ENCODE measurements at regions not wholly inside any gene's neighbourhood (a gene's known extent, or its start where the extent isn't known, plus 50 kb on each side); places are given as distances from the start of the nearest gene placed in this dataset.
"Not testable (repeated sequence)": the region's sequence is repeated elsewhere in the genome, so short reads cannot be mapped to it uniquely, and the experiment has no call there.

- WGBS, 2 donors (ENCODE audit: low coverage in 1 of 2): 66 to 80% methylated on average over 1 to 26 of the region's 29 CpGs
- Histone ChIP-seq H3K27me3 (peaks cover 10% of the 10 kb centered on the region), H3K27ac (no peak overlapping the region), H3K4me1 (no peaks in the 10 kb centered on the region), H3K4me3 (no peak overlapping the region), H3K36me3 (no peaks in the 10 kb centered on the region), H3K9me3 (no peaks in the 10 kb centered on the region)
- TF ChIP-seq POLR2A (IDR thresholded peaks at IDR 0.05) (no peak), CTCF (IDR thresholded peaks at IDR 0.05) (no peak), POLR2AphosphoS5 (IDR thresholded peaks at IDR 0.05) (no peak), EP300 (IDR thresholded peaks at IDR 0.05; ENCODE audit: low read depth) (no peak)
- DNase-seq: no peak
- intact Hi-C loops (cut with DNase I; ENCODE audit: low total_unique reads): no loop called here
- in situ Hi-C loops (cut with MboI; ENCODE audit: low pct_ligation_motif_present in 1 of 4, low pct_unique_long_range_greater_than_20kb in 1 of 4, low sequenced_read_pairs in 3 of 4): no loop called here
These were observed 245.0 kb upstream of the B3GAT1 start for GRCh38 chr11:134656861-134657540.

- in situ Hi-C loops (cut with MboI; ENCODE audit: low pct_ligation_motif_present in 1 of 4, low pct_unique_long_range_greater_than_20kb in 1 of 4, low sequenced_read_pairs in 3 of 4): not testable (repeated sequence)
- WGBS, 2 donors (ENCODE audit: low coverage in 1 of 2): 80 to 94% methylated on average over 10 to 24 of the region's 29 CpGs
These were observed 244.2 kb upstream of the B3GAT1 start for GRCh38 chr11:134656086-134656840.

GRCh38 chr11:134655189-134655989 lies 243.3 kb upstream of the B3GAT1 start:
- H3K4me3 ChIP-seq: no peak overlapping the region
- no peaks in the 10 kb centered on the region for H3K36me3 ChIP-seq
- no peak for TF ChIP-seq CTCF (IDR thresholded peaks at IDR 0.05)
- TF ChIP-seq POLR2AphosphoS5 (IDR thresholded peaks at IDR 0.05): no peak
- TF ChIP-seq EP300 (IDR thresholded peaks at IDR 0.05; ENCODE audit: low read depth): no peak
- TF ChIP-seq POLR2A (IDR thresholded peaks at IDR 0.05): no peak
- no peak overlapping the region for H3K27ac ChIP-seq
- no peaks in the 10 kb centered on the region for H3K9me3 ChIP-seq
- H3K27me3 ChIP-seq: peaks cover 18% of the 10 kb centered on the region
- in situ Hi-C loops (cut with MboI; ENCODE audit: low pct_ligation_motif_present in 1 of 4, low pct_unique_long_range_greater_than_20kb in 1 of 4, low sequenced_read_pairs in 3 of 4): no loop called here
- DNase-seq: no peak
- no peaks in the 10 kb centered on the region for H3K4me1 ChIP-seq
- WGBS, 2 donors (ENCODE audit: low coverage in 1 of 2): 84% methylated on average over 11 of the region's 11 CpGs; no CpG with 5 or more reads in 1 of the 2 donors
- intact Hi-C loops (cut with DNase I; ENCODE audit: low total_unique reads): no loop called here

More at GRCh38 chr11:134656086-134656840, 244.2 kb upstream of the B3GAT1 start:
- DNase-seq; H3K27ac ChIP-seq; H3K36me3 ChIP-seq; H3K4me3 ChIP-seq; H3K9me3 ChIP-seq; intact Hi-C loops (cut with DNase I; ENCODE audit: low total_unique reads); H3K4me1 ChIP-seq: not testable (repeated sequence)
- peaks cover 11% of the 10 kb centered on the region for H3K27me3 ChIP-seq

- Histone ChIP-seq H3K27me3 (peaks cover 19% of the 10 kb centered on the region), H3K36me3 (no peaks in the 10 kb centered on the region), H3K9me3 (no peaks in the 10 kb centered on the region), H3K4me3 (no peak overlapping the region), H3K4me1 (no peaks in the 10 kb centered on the region), H3K27ac (no peak overlapping the region)
- in situ Hi-C loops (cut with MboI; ENCODE audit: low pct_ligation_motif_present in 1 of 4, low pct_unique_long_range_greater_than_20kb in 1 of 4, low sequenced_read_pairs in 3 of 4): no loop called here
- WGBS, 2 donors (ENCODE audit: low coverage in 1 of 2): 63% methylated on average over 20 of the region's 20 CpGs; no CpG with 5 or more reads in 1 of the 2 donors
- DNase-seq: no peak
- TF ChIP-seq POLR2A (IDR thresholded peaks at IDR 0.05) (no peak), EP300 (IDR thresholded peaks at IDR 0.05; ENCODE audit: low read depth) (no peak), POLR2AphosphoS5 (IDR thresholded peaks at IDR 0.05) (no peak), CTCF (IDR thresholded peaks at IDR 0.05) (no peak)
- intact Hi-C loops (cut with DNase I; ENCODE audit: low total_unique reads): no loop called here
These were observed 242.3 kb upstream of the B3GAT1 start for GRCh38 chr11:134654161-134654915.
